ENCODE measurements at regions not wholly inside any gene's neighbourhood (a gene's known extent, or its start where the extent isn't known, plus 50 kb on each side); places are given as distances from the start of the nearest gene placed in this dataset.

DNA sequence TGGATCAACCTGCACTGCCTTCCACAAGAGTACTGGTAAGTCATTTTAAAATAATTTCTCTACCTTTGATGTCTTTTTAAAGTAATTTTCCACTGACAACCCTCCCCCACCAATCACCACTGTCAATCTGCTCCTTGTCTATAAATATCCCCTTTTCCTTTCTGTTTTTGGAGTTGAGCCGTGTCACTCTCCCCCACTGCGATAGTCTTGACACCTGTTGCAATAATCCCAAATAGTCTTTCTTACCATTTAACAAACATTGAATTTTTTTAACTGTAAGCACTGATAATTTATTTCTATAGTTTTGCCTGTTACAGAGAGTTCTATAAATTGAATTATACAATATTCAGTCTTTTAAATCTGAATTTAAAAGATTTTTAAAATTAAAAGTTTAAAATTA lies 420.9 kb downstream of the COL11A1 start:
- TF ChIP-seq, protein P1, sequence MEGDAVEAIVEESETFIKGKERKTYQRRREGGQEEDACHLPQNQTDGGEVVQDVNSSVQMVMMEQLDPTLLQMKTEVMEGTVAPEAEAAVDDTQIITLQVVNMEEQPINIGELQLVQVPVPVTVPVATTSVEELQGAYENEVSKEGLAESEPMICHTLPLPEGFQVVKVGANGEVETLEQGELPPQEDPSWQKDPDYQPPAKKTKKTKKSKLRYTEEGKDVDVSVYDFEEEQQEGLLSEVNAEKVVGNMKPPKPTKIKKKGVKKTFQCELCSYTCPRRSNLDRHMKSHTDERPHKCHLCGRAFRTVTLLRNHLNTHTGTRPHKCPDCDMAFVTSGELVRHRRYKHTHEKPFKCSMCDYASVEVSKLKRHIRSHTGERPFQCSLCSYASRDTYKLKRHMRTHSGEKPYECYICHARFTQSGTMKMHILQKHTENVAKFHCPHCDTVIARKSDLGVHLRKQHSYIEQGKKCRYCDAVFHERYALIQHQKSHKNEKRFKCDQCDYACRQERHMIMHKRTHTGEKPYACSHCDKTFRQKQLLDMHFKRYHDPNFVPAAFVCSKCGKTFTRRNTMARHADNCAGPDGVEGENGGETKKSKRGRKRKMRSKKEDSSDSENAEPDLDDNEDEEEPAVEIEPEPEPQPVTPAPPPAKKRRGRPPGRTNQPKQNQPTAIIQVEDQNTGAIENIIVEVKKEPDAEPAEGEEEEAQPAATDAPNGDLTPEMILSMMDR (IDR thresholded peaks at IDR 0.05), result no peak
- no peak for TF ChIP-seq POLR2A (IDR thresholded peaks at IDR 0.05)
